Dedifferentiated amniotic fluid mesenchymal stem cell (primary cell): ENCODE measurements at regions not wholly inside any gene's neighbourhood (a gene's known extent, or its start where the extent isn't known, plus 50 kb on each side); places are given as distances from the start of the nearest gene placed in this dataset.
"Not testable (repeated sequence)": the region's sequence is repeated elsewhere in the genome, so short reads cannot be mapped to it uniquely, and the experiment has no call there.

Experiments used
- DNase-seq: peaks from one replicate; pipeline ENCODE4 v3.0.0-alpha.2; 2016; ENCODE audit errors: extremely low spot score

DNA sequence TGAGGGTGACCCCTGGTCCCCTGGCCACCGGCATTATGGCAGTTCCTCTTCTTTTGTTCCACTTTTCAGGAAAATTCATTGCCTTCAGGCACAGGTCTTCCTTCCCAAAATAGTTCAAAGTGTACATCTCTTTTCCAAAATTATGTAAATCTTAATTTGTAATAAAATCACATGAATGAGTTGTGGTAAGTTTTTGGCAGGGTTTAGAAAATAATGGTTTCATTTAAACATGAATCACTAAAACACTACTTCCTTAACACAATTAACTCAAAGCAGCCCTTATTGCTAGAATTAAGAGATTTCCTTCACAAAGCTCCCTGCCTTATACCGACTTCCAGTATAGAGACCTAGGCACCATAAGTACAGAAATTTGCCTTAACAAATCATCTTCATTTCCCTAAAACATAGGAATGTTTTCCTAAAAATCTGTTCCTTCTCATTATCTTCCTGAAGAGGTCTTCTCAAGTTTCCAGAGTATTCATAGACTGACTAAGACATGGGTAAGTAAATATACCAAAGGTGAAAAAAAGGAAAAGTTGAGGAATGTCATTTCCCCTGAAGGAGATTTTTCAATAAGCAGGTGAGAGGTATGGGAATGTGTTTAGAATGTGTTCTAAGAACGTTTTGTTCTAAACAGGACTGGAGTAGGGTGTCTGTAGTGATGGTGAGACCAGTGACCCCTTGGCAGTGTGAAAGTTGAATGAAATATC is 148.2 kb upstream of the CITED2 start:
- DNase-seq: no peak

DNA sequence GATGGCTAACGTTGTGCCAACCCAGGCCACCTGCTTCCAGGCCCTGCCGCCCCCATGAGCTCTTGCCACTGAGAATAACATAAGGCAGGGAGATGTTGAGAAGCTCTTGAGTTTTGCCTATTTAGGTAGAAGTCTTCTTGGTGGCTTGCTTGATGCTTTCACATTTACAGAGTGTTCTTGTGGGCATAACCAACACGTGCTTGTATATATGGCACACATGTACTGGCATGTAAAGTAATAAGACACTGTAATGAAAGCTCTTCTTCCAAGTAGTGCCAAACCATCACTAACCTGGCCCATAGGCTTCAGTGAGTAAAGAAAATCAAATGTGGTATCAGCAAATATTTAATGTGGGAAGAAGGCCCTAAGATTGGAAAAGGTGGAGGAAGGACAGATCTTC is 146.9 kb upstream of the CITED2 start:
- DNase-seq: no peak

DNA sequence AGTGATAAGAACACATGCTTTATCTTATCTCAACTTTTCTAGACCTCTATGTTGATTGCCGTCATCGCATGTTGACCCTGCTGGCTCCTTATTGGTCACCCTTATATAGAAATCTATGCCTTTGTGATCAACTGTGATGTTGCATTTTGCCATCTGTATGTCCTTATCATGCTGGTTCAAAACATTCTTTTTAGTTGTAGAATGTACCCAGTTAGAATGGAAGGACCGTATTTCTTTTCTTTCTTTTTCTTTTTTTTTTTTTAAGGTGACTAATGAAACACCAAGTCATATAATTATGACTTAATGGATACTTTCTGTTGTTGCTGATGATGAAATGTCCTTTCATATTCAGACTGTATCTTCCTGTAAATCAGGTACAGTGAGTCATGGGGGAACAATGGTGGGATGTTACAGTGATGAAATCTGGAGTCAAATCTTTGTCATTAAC is 145.9 kb upstream of the CITED2 start:
- no peak for DNase-seq

DNA sequence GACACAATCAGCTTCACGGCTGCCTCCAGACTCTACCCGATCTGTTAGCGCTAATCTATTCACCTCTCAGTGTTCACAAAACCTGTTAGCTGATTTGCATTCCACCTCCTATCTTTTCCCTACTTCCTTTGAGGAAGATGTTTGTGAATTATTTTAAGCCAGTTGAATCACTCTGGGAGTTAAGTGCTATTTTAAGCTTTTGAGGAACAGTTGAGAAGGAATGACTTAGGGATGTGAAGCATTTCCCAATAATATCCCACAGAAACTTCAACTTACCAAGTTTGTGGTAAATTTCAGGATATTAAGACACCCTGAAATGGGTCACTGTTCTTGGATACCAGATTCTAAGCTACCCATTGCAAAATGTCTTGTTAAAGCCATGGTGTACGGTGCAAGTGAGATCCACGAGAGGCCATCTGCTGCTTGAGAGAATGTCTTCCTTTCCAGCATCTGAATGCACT is 145.2 kb upstream of the CITED2 start:
- no peak for DNase-seq

DNA sequence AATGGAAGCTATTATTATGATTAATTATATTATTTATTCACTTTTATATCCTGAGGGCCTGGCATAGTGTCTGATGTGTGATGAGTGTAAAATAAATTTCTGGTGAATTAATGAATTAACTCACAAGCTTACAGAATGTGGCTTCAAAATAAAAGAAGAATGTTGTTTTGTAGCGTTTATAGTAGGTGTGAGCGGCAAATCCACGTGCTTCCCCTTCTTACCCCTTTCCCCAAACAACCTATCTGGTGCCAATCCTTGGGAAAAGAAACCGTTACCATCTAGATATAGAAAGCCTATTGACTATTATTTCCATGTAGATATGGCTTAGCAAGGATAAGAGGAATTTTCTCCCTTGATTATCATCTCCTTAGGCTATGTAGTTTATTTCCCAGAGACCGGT is 144.6 kb upstream of the CITED2 start:
- no peak for DNase-seq

DNA sequence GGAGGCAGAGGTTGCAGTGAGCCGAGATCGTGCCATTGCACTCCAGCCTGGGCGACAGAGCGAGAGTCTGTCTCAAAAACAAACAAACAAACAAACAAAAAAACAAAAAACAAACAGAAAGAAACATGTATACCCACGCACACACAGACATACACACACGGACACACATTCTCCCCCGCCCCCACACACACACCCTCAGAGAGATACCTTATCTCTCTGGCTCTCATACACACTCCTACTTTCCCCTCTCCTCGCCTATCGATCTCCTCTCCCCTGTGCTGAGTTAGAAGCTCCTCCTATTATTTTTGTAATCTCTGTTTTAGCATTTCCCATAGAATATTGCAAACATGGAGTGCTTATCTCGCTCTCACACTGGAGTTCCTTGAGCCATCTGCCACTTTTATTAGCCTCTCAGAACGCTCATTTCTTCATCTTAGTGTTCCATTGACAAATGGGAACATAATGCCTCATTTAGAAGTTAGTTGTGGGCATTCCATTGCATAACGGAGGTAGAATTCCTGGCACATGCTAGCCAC is 144.2 kb upstream of the CITED2 start:
- DNase-seq: no peak

DNA sequence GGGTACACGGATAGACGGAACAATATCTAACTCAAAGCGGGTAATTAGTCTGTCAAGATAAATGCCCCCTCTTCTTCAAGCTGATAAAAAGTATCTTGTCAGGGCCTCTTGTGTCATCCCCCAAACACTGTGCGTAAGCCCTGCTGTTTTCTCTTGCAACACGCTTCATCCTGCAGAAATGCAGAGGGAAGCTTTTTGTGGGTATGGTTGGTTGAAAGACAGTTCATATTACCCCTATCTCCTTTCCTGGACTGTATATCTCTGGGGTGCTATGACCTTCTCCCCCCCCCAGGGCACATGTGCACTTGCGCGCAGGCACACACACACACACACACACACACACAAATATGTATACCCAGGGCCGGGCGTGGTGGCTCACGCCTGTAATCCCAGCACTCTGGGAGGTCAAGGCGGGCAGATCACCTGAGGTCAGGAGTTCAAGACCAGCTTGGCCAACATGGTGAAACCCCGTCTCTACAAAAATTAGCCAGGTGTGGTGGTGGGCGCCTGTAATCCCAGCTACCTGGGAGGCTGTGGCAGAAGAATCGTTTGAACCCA is 143.6 kb upstream of the CITED2 start:
- DNase-seq: not testable (repeated sequence)

DNA sequence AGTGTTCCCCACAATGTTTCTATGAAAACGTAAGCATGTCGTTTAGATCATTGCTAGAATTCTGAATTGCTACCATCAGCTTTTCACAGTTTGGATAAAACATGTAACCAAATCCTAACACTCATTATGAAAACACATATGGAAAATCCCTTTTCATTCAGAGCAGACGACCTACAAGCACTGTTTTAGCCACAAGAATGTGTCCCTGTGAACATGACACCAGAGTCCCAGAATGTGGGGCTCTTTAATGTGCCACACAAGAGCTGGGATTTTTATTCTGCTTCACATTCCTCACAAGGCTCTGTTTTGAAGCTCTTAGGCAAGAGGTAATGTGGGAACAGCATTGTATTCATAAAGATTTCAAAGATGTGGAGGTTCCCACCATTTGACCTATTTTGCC is 141.1 kb upstream of the CITED2 start:
- DNase-seq: no peak

DNA sequence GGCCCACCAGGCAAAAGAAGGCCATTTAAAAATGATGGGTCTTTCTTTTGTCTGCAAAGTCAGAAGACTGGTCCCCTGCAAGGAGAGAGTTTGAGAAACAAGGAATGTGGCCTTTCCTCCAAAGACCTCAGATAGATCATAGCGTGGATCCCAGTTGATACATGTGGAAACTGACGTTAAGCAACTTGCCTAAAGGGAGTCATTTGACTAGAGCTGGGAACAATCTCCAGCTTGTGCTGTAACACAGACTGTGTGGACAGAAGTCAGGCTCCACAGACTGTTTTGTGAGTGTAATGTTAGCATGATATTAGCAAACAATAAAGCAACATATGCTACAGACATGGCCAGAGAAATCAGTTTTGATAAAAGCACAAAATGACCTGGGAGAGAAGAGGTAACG is 140.4 kb upstream of the CITED2 start:
- DNase-seq: no peak

DNA sequence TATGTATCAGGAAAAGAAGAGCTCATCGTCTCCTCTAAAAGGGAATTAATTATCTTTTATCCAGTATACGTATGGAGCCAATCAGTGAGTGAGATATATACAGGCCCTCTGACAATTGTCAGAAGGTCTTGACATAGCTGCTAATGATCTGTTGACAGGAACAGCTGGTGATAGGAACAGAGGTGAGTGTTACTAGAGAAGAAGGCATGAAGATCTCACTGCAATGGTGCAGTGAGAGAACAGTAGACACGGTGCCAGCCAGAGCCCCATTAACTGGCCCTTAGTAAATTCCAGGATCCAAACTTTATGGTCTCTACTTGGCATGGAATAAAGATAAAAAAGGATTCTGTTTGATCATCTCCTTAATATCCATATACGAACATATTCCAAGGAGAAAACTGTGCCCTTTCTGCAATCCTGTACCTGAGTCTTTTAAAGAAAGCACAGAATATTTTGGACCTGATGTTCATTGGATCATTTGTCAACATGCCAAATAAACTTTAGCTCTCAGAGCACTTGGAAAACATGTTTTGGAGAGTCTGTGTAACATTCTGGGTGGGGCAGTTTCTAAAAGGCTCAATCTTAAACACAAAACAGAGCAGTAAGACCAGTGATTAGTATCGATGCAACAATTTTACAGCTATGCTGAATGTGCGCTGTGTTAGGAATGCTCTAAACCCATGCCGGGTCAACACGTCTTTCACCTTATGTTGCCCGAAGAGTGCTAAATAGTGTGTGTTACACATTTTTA is 135.8 kb upstream of the CITED2 start:
- no peak for DNase-seq

DNA sequence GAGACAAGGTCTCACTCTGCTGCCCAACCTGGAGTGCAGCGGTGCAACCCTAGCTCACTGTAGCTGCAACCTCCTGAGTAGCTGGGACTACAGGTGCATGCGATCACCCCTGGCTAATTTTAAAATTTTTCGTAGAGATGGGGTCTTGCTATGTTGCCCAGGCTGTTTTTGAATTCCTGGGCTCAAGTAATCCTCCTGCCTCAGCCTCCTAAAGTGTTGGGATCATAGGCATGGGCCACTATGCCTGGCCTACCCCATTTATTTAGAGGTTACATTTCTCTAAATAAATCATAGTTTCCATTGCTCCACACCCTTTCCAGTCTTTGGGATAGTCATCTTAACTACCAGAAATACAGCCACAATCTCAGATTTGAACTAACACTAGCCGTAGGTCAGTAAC is 134.7 kb upstream of the CITED2 start:
- no peak for DNase-seq

DNA sequence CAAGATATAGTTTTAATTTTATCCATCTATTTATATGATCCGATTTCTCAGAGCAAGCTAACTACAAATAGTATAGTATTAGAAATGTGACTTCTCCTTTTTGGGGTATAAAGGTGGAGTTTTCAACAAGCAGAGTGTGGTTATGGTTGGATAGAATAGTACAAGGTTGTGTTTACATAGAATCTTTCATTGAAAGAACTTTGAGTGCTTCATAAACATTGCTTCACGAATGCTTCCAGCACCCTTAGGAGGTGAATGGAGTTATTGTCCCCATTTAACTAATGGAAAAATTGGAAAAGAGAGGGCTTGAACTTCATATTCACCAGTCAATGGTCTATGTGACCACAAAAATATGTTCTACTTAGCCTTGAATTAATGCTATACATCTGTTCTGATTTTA is 134.1 kb upstream of the CITED2 start:
- DNase-seq: no peak

DNA sequence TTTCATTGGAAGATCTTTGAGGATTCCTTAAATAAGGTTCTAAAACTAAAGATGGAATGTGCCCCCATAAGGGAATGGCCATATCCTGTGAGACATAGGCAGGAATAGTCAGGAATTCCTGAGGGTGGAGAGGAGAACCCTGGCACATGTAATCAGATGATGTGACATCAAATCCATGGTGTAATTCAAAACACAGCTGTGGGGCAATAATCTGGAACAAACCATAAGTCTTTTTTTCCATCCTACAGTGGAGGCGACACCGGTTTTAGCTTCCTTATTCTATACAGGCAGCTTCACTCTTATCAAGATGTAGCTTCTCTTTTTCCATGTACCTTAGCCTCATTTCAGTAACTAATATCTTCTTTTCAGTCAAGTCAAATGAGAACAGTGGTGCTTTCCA is 133.6 kb upstream of the CITED2 start:
- no peak for DNase-seq

DNA sequence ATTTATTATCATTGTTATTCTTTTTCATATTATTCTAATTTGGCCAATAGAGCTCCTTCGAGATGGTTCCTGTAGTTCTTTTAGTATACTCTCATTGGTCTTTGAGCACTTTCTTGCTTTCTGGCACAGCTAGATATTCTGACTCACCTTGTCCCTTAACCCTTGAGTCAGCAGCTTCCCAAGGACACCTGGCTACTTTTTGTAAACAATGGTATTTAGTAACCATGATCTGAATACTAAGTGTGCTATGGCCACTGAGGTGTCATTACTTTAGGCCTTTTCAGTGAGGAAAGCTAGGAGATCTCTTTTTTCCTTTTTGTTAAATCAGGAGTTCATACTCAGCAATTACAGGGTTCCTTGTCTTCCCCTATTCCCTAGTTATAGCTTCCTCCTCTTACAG is 126.5 kb upstream of the CITED2 start:
- no peak for DNase-seq

DNA sequence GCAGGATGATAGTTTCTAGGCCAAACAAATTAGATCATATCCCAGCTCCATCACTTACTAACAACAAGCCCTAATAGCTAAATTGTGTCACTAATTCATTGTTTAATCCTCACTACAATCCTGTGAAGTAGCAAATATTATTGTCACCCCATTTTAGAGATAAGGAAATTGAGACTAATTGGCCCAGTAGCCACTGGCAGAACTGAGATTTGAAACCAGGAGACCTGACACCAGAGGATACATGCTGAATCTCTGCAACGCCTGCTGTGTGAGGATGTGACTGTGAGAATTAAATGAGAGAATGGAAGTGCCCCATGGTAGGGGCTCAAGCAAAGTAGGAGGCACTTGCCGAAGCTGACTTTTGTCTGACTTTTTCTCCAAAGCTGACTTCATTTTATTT is 124.3 kb upstream of the CITED2 start:
- DNase-seq: no peak

DNA sequence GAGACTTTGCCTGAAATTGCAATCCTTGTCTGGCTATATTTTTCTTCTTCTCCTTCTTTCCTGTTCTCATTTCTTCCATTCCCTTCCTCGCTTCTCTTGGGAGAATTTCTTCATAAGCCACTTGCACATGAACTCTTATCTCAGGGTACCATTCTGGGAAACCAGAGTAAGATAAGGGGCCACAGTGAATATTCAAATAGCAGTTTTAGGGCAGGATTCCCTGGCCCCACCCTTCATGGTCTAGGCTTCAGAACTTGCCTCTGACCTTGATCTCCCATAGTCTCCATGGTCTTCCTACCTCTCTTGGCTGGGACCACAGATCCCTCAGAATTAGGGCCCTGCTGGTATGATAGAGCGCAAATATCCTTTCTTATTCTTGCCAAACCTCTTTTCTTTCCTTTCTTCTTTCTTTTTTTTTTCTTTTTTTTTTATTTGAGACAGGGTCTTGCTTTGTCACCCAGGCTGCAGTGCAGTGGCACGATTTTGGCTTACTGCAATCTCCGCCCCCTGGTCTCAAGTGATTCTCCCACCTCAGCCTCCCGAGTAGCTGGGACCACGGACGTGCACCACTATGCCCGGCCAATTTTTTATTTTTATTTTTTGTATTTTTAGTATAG is 123.0 kb upstream of the CITED2 start:
- no peak for DNase-seq

DNA sequence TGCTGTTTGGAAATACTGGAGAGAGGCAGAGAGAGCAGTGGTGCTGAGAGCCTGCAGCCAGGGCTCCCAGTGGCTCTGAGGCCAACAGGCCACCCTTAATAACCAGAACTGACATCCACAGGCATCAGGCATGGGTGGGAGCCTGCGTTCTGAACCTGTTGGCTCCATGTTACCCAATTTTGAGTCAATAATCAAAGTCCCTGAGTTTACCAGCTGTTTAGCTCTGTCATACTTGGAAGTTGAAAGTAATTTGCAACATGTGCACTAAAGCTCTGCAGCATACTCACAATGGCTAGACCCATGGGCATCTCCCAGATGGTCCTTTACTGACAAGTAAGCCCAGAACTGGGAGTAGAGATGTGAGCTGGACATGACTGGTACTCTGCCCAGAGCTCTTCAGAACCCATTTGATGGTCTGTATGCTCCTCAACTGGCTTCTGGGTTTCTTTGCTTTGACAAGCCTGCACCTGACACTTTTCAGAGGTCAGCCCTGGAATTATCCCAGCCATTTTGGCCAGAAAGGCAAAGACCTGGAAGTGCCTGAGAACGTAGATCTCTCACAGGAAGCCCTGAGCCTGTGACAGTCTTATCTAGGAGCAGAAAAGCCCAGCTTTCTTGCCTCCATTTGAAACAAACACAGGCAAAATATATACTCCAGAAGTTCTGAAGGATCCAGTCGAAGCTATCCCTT is 122.4 kb upstream of the CITED2 start:
- DNase-seq: no peak

DNA sequence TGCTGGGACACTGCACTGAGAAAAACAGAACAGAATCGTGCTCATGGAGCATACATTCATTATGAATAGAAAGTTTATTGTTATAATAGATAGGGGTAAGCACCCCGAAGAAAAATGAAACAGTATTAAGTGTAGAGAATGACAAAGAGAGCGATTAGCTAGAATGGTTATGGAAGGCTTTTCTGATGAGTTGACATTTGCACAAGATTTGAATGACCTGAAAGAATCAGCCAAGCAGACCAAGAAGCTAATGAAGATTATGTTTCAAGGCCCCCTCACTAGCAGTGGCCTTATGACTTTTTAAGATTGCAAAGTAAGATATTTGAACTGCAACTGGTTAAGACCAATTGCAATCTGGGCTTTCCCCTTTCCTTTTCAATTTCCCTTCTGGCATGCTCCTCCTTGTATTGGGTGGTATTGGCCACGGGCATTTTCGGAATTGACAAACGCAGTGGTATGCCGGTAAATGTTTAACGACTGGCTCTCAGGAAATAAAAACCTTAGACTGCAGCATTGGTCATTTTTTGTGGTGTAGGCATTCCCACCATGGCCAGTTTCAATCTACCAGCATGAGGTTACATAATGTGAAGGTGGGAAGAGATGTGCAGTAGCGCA is 120.0 kb upstream of the CITED2 start:
- DNase-seq: no peak

DNA sequence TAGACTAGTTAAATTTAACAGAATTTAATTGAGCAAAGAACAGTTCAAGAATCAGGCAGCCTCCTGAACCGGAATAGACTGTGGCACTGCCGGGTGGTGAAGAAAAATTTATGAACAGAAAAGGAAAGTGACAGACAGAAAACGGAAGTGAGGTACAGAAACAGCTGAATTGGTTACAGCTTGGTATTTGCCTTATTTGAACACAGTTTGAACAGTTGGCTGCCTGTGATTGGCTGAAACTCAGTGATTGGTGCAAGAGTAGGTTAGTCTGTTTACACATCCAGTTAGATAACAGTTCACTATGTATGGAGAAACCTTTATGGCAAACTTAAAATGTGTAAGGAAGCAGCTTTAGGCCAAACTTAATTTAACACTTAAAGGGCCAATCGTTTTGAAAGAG is 116.0 kb upstream of the CITED2 start:
- no peak for DNase-seq

DNA sequence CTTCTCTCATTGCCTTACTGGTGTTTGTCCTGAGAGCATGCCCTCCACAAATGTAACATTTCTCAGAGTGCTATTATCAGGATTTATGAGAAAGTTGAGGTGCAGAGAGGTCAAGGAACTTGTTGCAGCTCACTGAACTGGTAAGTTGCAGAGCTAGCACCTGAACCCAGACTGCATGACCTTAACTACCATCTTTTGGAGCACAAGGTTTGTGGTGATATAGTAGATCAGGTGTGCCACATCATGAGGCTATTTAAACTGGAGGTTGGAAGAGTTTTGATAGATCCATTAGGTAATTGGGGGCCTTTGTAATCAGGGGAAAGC is 112.0 kb upstream of the CITED2 start:
- DNase-seq: no peak

DNA sequence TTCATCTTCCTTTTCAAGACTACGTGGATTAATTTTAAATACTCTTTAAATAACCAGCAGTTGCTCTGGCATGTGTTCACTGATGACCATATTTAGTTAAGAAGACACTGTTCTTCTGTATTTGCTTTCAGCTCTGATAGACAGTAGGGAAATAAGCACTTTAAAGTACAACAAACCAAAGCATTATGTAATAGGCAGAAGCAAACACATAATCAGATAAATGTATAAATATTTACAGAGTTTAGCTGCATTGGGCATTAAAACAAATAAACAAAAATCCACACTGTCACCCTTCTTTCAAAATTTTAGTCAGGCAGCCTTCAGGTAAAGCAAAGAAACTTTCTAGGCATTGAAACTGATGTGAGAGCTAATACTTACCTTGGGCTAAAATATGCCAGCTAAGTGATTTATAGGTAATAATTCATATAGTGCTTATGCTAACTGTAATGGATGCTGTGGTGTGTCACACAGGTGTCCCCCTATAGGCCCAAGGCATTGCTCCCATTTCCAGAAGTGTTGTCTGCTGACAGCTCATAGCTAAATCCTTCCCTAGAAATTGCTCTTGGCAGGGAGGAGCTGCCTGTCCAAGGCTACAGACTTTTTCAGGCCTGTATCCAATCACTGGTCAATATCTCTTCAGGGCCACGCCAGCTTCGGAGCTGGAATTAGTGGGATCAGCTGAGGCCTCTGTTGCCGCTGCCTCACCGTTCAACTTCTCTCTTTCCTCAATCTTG is 111.5 kb upstream of the CITED2 start:
- DNase-seq: no peak
